HEK293 (cell line): ENCODE measurements at regions not wholly inside any gene's neighbourhood (a gene's known extent, or its start where the extent isn't known, plus 50 kb on each side); places are given as distances from the start of the nearest gene placed in this dataset.
"Not testable (repeated sequence)": the region's sequence is repeated elsewhere in the genome, so short reads cannot be mapped to it uniquely, and the experiment has no call there.

Experiments used
- CTCF ChIA-PET: fragments of 350-600 bp; formaldehyde crosslinking; extraction: SDS; loops from one replicate; lab custom pipeline; 2021; ENCODE audit warnings: antibody characterized with exemption; lab: Yijun Ruan, JAX
- POLR2A ChIA-PET: fragments of 300-600 bp; formaldehyde crosslinking; extraction: SDS; loops from one replicate; lab custom pipeline; 2020; ENCODE audit warnings: antibody characterized with exemption, inconsistent platforms; lab: Yijun Ruan, JAX
- H3K27ac ChIP-seq: fragments of 200-500 bp; sonication (Bioruptor generic); 2 replicates; pipeline ENCODE4 v1.5.1; 2014; ENCODE audit warnings: low read depth, low read length, control low read depth, inconsistent platforms; ENCODE audit errors: extremely low read depth
- H3K36me3 ChIP-seq, 2 experiments: fragments of 200-500 bp in 1 of 2; sonication (Bioruptor generic) in 1 of 2; 1 replicate in 1 of 2; 2 replicates in 1 of 2; pipeline ENCODE4 v1.5.1; 2014 to 2017; ENCODE audit warnings: inconsistent platforms in 2 of 2, low read length in 2 of 2; ENCODE audit not compliant: control insufficient read depth in 2 of 2, insufficient read depth in 1 of 2
- H3K4me1 ChIP-seq: fragments of 200-500 bp; sonication (Bioruptor generic); 2 replicates; pipeline ENCODE4 v1.5.1; 2014; ENCODE audit warnings: mild to moderate bottlenecking, low read length, inconsistent platforms; ENCODE audit not compliant: control insufficient read depth, insufficient read depth
- H3K4me3 ChIP-seq: 2 replicates; pipeline ENCODE4 v1.5.1; 2011; ENCODE audit warnings: low read depth, mild to moderate bottlenecking, control low read depth, low read length, moderate library complexity
- H3K9me3 ChIP-seq: fragments of 200-500 bp; sonication (Bioruptor generic); 2 replicates; pipeline ENCODE4 v1.5.1; 2014; ENCODE audit warnings: low read depth, low read length, inconsistent platforms; ENCODE audit not compliant: control insufficient read depth, insufficient read depth
- HOXC10 ChIP-seq: sonication (generic); formaldehyde crosslinking; IDR thresholded peaks from 2 replicates; pipeline ENCODE4 v1.8.1; 2023; ENCODE audit warnings: mild to moderate bottlenecking, missing genetic modification reagents
- HOXD13 ChIP-seq: sonication (generic); formaldehyde crosslinking; IDR thresholded peaks from 2 replicates; pipeline ENCODE4 v1.8.0; 2022; ENCODE audit warnings: missing genetic modification reagents, borderline replicate concordance
- KLF16 ChIP-seq: fragments of 450-650 bp; formaldehyde crosslinking; IDR thresholded peaks from 2 replicates; pipeline ENCODE4 v1.5.1; 2017; ENCODE audit warnings: missing biosample characterization, missing genetic modification characterization
- PRDM4 ChIP-seq: fragments of 450-650 bp; formaldehyde crosslinking; IDR thresholded peaks from 2 replicates; pipeline ENCODE4 v1.5.1; 2017; ENCODE audit warnings: missing biosample characterization, missing genetic modification characterization
- ZNF140 ChIP-seq: fragments of 450-650 bp; formaldehyde crosslinking; IDR thresholded peaks from 2 replicates; pipeline ENCODE4 v1.5.1; 2016; ENCODE audit warnings: missing biosample characterization, missing genetic modification characterization
- ZNF146 ChIP-seq: fragments of 450-650 bp; formaldehyde crosslinking; IDR thresholded peaks from 2 replicates; pipeline ENCODE4 v1.5.1; 2016; ENCODE audit warnings: missing biosample characterization, missing genetic modification characterization
- ZNF211 ChIP-seq: fragments of 450-650 bp; formaldehyde crosslinking; IDR thresholded peaks from 2 replicates; pipeline ENCODE4 v1.5.1; 2016; ENCODE audit warnings: low read depth, missing biosample characterization, missing genetic modification characterization
- ZNF239 ChIP-seq: fragments of 450-650 bp; formaldehyde crosslinking; IDR thresholded peaks from 2 replicates; pipeline ENCODE4 v1.5.1; 2016; ENCODE audit warnings: missing biosample characterization, missing genetic modification characterization
- ZNF518A ChIP-seq: fragments of 450-650 bp; formaldehyde crosslinking; conservative IDR thresholded peaks from 2 replicates; pipeline ENCODE4 v1.5.1; 2016; ENCODE audit warnings: low read depth, missing biosample characterization, missing genetic modification characterization
- ZNF561 ChIP-seq: fragments of 450-650 bp; IDR thresholded peaks from 2 replicates; pipeline ENCODE4 v1.5.1; 2018; ENCODE audit warnings: missing biosample characterization, missing genetic modification characterization, borderline replicate concordance
- ZNF600 ChIP-seq: fragments of 450-650 bp; formaldehyde crosslinking; IDR thresholded peaks from 2 replicates; pipeline ENCODE4 v1.5.1; 2016; ENCODE audit warnings: missing biosample characterization, missing genetic modification characterization
- ZNF791 ChIP-seq: fragments of 450-650 bp; formaldehyde crosslinking; IDR thresholded peaks from 2 replicates; pipeline ENCODE4 v1.5.1; 2016; ENCODE audit warnings: missing biosample characterization, missing genetic modification characterization
- ZNF830 ChIP-seq: fragments of 450-650 bp; IDR thresholded peaks from 2 replicates; pipeline ENCODE4 v1.5.0; 2018; ENCODE audit warnings: missing biosample characterization, missing genetic modification characterization, low read depth, mild to moderate bottlenecking, moderate library complexity
- ZSCAN18 ChIP-seq: fragments of 450-650 bp; formaldehyde crosslinking; IDR thresholded peaks from 2 replicates; pipeline ENCODE4 v1.5.1; 2016; ENCODE audit warnings: missing biosample characterization, missing genetic modification characterization

GRCh38 chr16:86259499-86259898 lies 250.8 kb upstream of the FOXF1 start (continued):
- no peak for TF ChIP-seq PRDM4
- TF ChIP-seq, all 188 proteins: peak for 0

GRCh38 chr16:86261379-86261778 lies 248.9 kb upstream of the FOXF1 start:
- POLR2A ChIA-PET: no interaction called here

GRCh38 chr16:86267657-86268056 lies 242.7 kb upstream of the FOXF1 start:
- POLR2A ChIA-PET, H3K4me1 ChIP-seq, CTCF ChIA-PET, H3K4me3 ChIP-seq, H3K9me3 ChIP-seq, H3K36me3 ChIP-seq, H3K27ac ChIP-seq: not testable (repeated sequence)
- peak; percentile 81 for TF ChIP-seq ZNF146

More at GRCh38 chr16:86261379-86261778, 248.9 kb upstream of the FOXF1 start:
- CTCF ChIA-PET: interaction anchor here (0.8 to 2.3 kb wide), 3 partner anchors 8 to 217 kb away, joined by 3 to 21 read pairs (median 3); no protein-coding TSS in a partner anchor
- no peak for TF ChIP-seq ZNF830 (tag by site-specific recombination)
- peak; percentile 69 for TF ChIP-seq ZNF518A (tag by site-specific recombination)
- Histone ChIP-seq H3K4me1 (no peaks in the 10 kb centered on the region), H3K27ac (no peak overlapping the region), H3K4me3 (no peak overlapping the region), H3K9me3 (no peaks in the 10 kb centered on the region), H3K36me3 (no peaks in the 10 kb centered on the region)

GRCh38 chr16:86270696-86271095 lies 239.6 kb upstream of the FOXF1 start:
- CTCF ChIA-PET: interaction anchor here (0.7 kb wide), 1 partner anchor 427 kb away, joined by 3 read pairs; no protein-coding TSS in a partner anchor
- Histone ChIP-seq H3K9me3 (no peaks in the 10 kb centered on the region), H3K4me1 (no peaks in the 10 kb centered on the region), H3K4me3 (no peak overlapping the region)
- no peak for TF ChIP-seq ZNF239 (tag by site-specific recombination)
- TF ChIP-seq ZNF600 (tag by site-specific recombination): no peak
- no peak for TF ChIP-seq ZNF791
- no peak for TF ChIP-seq ZSCAN18 (tag by site-specific recombination)
- no peak for TF ChIP-seq HOXC10 (CRISPR knock-in tag)
- TF ChIP-seq KLF16 (tag by site-specific recombination): no peak
- no peak for TF ChIP-seq ZNF561 (tag by site-specific recombination)
- no peak for TF ChIP-seq ZNF140 (tag by site-specific recombination)
- no peak for TF ChIP-seq HOXD13 (CRISPR knock-in tag)
- TF ChIP-seq ZNF211: no peak
- TF ChIP-seq, all 188 proteins: peak for 0
- Histone ChIP-seq H3K27ac (no peak overlapping the region), H3K36me3 (no peaks in the 10 kb centered on the region)
- POLR2A ChIA-PET: no interaction called here
